HG03565 (cell line): ENCODE measurements at regions not wholly inside any gene's neighbourhood (a gene's known extent, or its start where the extent isn't known, plus 50 kb on each side); places are given as distances from the start of the nearest gene placed in this dataset.
A peak's percentile ranks its signal among the peaks of the same experiment; 100 is the strongest.

ENCODE experiments used
- ATAC-seq: cut with Tn5 transposase; IDR thresholded peaks from one replicate; pipeline ENCODE4 v1.9.1; 2021; ENCODE audit warnings: mild to moderate bottlenecking, moderate library complexity; ENCODE audit not compliant: unreplicated experiment

DNA sequence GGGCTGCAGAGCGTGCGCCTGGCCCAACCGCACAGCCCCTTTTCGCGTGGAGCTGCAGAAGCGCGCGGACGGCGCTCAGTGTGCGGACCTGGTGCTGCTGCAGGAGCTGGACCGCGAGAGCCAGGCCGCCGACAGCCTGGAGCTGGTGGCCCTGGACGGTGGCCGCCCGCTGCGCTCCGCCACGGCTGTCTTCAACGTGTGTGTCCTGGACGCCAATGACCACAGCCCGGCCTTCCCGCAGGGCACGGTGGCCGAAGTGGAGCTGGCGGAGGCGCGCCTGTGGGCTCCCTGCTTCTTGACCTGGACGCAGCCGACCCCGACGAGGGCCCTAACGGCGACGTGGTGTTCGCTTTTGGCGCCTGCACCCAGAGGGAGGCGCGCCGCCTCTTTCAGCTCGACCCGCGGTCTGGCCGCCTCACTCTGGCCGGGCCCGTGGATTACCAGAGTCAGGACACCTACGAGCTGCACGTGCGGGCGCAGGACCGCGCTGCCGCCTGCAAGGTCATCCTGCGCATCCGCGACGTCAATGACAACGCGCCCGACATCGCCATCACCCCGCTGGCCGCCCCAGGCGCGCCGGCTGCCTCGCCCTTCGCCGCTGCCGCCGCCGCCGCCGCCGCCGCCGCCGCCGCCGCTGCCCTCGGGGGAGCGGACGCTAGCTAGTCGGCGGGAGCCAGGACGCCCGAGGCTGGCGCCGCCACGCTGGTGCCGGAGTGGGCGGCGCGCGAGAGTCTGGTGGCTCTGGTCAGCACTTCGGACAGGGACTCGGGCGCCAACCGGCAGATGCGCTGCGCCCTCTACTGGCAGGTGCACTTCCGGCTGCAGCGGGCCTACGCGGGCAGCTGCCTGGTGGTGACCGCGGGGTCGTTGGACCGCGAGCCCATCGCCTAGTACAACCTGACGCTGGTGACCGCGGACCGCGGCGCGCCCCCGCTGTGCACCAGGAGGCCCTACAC is 172.2 kb downstream of the OLFM4 start:
- ATAC-seq = no peak

DNA sequence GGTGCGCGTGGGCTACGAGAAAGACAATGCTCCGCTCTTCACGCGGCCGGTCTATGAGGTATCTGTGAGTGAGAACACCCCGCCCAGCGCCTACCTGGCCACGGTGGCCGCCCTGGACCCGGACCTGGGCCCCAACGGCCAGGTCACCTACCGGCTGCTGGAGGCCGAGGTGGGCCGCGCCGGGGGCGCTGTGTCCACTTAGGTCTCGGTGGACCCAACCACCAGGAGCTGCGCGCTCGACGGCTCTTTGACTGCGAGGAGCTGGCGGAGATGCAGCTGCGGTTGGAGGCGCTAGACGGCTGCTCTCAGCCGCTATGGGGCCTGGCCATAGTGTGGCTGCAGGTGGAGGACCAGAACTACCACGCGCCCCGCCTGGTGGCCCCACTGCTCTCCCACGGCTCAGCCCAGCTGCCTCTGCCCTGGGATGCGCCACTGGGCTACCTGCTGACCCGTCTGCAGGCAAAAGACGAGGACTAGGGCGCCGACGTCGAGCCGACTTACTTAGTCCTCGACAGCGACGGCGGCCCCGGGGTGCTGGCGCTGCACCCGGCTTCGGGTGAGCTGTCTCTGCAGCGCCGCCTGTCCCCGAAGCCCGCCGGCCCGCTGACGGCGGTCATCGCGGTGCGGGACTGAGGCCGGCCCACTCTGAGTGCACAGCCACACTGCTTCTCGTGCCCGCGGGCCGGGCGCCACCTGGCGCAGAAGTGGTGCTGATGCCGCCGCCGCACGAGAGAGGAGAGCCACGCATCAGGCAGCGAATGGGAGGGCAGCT is 173.0 kb downstream of the OLFM4 start:
- ATAC-seq = no peak

DNA sequence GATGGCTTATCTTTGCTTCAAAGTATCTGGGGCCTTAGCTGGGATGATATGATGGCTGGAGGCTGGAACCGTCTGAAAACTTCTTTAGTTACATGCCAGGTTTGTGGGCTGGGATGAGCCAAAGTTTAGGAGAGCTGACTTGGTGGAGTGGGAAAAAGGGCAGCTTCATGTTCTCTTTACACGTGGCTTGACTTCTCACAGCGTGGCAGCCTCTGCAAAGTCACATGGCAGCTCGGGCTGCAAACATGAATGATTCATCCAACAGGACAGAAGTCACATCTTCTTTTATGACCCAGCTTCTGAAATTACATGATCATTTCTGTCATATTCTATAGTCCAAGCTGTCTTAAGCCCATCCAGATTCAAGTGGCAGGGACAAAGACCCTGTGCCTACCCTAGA is 176.0 kb downstream of the OLFM4 start:
- no peak for ATAC-seq

DNA sequence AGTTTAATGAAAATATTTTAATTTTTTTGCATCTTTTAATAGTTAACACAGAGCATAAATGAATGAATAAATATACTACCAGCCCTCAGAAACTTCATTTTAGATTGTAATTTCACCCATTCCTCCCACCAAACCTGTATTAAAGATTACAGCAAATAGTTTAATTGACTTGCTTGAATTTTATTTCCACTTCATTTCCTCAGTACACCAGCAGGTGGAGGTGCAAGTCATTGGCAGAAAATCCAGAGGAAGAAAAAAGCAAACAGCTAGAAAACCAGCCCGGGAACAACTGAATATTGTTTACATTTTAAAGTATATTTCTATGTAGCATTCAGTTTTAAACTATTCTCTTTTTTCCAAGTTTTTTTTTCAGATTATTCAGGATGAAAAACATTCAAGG is 177.8 kb downstream of the OLFM4 start:
- no peak for ATAC-seq

DNA sequence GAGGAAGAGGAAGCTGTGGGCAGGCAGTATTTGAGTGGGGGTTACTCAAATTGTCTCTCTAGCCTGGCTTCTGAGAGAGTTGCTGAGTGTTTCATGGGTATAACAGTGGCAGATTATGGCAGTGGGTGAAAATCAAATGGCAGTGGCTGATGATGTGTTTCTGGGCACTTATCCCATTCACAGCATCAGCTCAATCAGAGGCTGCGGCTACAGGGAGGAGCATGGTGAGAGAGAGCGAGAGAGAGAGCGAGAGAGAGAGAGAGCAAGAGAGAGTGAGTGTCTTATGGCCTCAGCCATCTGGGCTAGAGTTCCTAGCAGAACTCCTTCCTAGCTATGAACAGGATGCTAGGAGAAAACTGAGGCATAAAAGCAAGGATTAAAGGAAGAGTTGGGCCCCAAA is 178.9 kb downstream of the OLFM4 start:
- ATAC-seq = no peak

DNA sequence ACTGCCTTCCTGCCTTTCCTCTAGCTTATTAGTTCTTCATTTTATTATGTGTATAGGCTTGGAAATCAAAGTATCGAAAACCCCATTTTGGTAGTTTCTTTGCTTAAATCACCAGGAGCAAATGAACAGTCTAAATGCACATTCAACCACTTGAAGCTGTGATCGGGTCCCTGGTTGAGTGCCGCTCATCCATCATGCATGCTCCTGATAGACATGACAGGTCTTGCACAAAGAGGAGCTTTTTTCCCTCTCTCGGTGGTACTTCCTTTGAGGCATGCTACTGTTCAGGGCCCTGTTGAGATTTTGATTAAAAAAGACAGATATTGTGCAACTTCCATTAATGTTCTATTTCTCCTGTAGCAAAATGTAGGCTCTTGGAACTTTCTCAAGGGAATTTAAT is 185.8 kb downstream of the OLFM4 start:
- no peak for ATAC-seq

DNA sequence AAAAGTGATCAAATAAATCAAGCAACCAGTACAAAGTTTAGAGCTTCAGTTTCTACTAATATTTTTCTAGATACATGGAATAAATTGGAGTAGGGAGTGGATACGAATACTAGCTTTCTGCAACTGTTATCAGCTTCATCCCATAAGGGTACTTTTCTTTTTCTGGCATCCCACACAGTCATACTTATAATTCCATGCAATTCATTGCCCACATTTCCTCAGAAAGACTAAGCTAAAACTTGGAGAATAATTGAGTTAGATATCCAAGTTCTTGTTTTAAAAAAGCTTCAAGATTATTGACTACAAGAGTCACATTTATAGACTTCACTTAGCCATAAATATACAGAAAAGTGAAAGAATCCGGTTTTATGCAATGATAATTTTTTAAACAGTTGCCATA is 186.9 kb downstream of the OLFM4 start:
- ATAC-seq = no peak

DNA sequence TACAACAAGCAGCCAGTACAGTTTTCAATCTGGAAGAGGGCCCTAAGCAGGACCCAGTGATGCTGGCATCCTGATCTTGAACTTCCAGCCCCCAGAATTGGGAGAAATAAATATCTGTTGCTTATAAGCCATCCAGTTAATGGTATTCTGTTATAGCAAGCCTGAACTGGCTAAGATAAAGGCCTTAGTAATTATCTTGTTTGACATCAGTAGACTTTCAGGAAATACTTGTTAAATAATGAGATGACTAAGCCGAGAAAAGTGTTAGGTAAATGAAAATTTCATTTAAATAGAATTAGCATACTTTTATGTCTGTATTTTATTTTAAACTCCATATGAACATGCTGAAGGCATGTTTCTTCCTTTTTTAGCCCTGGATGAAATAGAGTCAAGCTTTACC is 188.2 kb downstream of the OLFM4 start:
- ATAC-seq = no peak

DNA sequence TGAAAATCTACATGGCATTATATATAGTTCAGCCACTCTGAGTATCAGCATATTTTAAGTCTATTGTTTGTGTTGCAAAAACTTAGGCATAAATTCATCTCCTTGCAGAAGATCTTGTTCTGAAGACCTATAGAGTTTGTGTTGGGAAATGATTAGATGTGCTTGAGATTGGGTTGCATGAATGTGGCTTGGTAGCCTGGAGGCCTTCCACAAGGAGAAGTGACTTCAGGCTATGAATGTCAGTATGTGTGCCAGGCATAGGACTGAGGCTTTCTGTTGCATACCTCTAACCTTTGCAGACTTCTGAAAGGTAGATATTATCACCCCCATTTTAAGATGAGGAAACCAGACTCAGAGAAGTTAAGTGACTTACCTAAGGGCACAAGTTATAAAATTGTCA is 188.6 kb downstream of the OLFM4 start:
- no peak for ATAC-seq

DNA sequence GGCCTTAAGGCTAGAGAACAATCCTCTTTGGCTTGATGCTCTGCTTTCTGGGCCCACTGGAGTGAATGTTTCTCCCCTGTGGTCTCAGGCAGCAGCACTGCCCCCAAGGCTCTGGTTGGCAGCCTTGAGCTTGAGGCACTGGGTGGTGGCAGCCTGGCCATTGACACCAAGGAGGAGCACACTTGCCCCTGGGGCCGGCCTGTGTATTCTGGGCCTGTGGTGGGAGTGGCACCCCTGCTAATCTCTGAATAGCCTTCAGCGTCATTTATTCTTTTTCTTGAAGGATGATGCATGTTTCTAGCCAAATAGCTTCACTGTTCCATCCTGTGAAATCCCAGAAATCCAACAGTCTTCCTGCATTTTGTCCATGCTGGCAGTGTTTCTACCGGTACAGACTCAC is 191.4 kb downstream of the OLFM4 start:
- ATAC-seq = no peak

DNA sequence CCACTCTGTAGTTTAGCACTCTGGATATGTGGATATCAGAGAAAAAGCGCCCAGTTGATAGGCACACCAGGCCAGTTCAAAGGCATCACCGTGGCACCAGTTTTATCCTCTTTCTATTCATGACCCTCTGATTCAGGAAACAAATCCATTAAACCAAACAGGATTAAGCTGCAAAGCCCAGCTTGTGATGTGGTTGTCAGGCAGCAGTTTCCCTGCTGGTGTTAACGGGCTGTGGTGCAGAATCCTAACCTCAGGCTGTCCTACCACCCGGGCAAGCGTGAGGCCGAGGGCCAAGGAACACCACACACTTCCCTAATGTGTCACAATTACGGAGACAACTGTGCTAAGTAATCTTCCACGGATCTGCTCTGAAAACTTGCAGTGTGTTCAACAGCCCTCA is 209.1 kb downstream of the OLFM4 start:
- no peak for ATAC-seq

DNA sequence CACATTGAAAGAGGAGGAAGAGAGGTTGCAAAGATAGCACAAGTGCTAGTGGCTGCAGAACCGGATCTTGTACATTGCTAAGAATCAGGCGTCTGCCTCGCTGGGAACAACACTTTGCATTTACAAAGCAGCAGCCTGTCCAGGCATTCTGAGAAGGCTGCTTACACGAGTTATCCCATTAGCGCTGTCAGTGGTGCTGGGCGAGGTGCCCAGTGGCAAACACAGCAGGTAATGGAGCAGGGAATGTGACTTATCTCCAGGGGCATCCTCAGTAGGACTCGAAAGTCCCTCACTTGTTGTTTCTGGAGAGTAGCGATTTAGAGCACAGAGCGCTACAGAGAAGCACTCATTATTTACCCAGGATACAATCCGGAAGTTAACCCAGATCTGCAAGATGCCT is 209.6 kb downstream of the OLFM4 start:
- no peak for ATAC-seq

DNA sequence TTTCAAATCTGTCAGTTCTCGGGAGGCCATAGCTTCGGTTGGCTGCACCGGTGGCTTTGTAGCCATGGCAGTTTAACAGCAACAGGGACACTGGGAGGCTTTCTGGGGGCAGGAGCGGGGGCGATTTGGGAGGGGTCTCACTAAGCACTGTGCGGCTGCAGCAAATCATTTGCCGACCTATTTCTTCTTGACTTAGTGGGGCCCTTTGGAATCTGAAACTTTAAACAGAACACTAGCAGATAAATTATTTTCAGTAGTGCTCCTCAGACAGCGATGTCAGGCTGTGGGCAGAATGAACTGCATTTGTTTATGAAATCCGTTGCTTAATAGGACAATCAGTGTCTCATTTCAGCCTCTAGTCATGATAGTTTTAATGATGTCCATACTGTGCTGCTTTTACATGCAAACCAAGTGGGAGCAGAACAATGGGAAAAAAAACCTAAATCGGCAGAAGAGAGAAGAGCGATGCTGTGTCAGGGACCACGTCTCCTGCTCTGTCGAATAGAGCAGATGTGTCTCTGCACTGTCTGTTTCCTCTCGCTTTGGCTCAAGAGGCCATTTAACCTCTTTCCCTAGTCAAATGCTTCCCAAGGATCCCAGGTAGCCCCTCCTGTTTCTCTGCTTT is 211.9 kb downstream of the OLFM4 start:
- ATAC-seq = no peak

DNA sequence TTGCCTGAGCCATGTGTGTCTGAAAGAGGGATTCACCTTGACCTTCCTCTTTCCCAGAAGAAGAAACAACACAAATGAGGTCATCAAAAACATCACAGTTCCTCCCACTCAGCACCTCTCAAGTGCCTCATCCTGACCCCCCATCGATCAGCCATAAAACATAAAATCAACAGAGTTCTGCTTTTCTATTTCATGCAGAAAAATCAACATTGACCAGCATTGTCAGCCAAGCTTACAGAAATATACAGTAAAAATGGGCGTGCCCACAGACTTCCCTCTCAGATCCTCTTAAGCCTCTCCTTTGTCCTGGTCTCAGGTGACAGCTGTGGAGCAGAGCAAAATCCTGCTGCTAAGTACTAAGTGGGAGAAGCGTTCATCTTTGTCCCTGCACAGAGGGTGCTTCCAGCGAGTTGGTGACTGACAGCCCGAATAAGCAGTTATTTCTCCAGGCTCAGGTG is 213.3 kb downstream of the OLFM4 start:
- ATAC-seq = no peak

DNA sequence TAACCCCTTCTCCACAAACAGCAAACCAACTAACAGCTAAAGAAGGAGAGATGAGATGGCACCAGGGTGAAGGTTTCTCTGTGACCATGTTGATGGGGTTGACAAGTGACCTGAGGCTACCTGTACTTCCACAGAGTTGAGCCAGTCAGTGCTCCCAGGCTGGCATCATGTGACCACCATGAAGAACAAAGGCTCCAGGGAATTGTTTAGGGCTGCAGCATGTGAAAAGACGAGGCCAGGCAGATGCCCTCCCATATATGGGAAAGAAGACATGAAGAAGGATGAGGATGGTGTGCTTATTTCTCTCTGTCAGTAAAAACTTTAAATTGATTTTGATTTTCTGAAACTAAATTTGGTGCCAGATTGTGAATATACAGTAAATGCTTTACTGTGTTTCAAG is 220.6 kb downstream of the OLFM4 start:
- no peak for ATAC-seq

DNA sequence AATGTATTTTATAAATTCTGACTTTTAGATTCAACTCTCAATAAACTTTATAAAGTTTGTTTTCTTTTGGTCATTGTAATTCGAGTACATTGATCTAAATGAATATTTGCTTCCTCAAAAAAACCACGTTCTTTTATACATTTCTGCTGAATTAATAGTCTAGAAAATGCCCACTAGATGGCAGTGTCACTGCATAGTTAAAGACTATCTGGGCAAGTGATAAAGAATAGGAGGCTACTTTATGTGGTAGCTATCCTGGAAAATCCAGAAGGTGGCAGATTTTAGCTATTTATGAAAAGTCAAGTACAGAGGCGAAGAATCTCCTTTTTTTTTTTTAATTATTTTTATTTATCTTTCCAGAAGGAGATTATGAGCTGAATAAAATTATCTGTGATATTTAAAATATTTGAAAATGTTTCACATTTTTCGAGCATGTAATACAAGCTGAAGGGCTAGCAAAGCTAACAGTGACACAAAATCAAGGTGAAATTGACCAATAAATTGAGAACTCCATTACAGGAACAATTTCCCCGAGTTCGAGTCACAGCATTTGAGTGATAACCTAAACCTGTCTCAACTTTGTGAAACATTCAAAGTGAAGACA is 221.8 kb downstream of the OLFM4 start:
- peak; percentile 97 for ATAC-seq

DNA sequence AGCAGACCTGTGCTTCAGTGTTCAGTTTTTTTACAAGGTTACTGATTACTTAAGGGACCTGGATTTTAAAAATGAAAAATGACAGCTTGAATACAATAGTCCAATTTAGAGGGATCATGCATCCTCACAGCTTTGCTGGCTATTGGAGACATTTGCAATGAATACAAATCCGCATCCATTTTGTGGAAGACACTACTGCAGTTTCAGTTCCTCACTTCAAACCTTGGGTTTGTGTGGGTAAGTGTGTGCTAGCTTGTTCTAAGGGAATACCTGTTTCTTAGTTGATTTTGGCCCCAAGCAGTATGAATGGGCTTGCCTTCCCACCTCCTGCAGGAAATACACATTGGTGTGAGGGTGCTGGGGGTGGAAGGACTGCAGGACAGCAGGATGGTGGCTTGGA is 222.4 kb downstream of the OLFM4 start:
- no peak for ATAC-seq

DNA sequence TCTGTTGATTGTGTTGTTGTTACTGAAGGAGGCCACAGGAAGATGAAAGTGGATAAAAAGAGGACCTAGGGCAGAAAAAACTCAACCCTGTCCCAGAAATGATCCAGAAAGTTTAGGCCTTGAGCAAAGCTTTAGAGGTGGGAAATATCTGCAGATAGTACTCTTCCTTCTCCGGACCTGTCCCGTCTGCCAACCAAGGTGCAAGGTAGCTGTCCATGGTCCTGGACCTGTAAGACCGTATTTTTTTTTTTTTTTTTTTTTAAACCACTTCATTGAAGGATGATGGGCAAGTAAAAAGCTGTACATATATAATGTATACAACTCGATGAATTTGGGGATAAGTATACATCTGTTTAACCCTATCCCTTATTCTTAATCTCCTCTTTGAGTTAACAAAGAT is 225.9 kb downstream of the OLFM4 start:
- ATAC-seq = no peak

DNA sequence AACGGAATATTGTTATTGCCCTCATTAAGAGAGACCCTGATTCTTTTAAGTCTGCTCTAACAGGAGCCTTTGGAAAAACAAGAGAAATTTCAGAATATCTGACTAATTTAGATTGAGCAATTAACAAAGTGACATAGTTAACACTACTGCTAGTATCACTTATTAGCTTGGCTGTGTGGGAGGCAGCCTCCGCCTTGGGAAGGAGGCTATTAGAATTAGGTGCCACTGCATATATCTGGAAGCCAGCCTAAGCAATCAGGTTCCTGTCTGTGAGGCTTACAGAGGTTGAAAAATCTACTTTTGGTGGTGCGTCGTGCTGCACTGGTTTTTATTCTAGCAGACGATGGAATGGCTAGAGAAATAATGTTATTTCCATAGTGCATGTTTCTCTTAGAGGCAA is 227.2 kb downstream of the OLFM4 start:
- ATAC-seq = no peak

DNA sequence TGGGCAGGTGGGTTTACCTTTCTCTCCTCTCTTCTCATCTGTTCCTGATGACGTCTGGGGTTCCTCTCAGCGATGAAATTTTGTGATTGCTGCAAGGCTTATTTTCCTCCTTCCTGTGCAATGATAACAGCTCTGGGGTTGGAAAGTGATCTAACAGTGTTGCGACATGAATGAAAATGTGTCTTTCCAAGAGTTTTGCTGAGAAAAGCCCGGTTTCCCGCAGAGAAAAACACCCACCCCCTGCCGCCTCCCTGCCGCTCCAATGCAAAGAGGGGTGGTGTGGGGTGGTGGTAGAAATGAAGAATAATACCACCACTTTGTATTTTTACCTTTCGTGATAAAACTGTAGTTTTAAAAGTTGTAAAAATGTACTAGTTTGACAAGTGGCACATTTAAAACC is 232.0 kb downstream of the OLFM4 start:
- ATAC-seq = no peak

DNA sequence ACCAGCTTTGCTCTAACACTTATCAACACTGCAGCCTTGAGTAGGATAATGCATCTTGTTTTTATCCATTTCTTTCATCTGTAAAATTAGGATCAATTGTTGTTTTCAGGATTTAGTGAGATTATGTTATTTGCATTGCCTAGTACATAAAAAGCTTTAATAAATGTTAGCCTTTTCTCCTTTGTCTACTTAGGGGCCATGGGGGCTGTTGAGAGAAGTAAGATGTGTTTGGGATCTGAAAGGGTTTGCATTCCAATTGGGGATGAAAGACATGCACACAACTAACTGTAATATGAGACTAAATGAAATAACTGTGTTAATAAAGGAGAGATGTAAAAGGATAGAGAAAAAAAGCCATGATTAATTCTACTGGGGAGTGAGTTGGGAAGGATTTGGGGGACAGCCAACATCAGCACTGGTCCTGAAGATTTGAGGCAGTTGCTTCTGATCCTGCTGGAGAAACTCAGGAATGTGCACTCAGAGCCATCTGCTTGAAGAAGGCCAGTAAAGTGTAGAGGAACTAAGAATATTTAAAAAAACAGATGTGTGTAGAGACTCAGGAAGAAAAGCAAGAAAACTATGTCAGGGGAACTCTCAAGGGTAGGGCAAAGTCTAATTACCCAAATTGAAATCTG is 236.3 kb downstream of the OLFM4 start:
- ATAC-seq = no peak
